CMK (cell line): ENCODE measurements at regions not wholly inside any gene's neighbourhood (a gene's known extent, or its start where the extent isn't known, plus 50 kb on each side); places are given as distances from the start of the nearest gene placed in this dataset.

Experiments used
- DNase-seq: peaks from one replicate; pipeline ENCODE4 v3.0.0-alpha.2; 2010; ENCODE audit warnings: low read depth

GRCh38 chr11:119793335-119793984 lies 64.5 kb upstream of the NECTIN1 start:
- no peak for DNase-seq

GRCh38 chr11:119791701-119792151 lies 62.7 kb upstream of the NECTIN1 start:
- no peak for DNase-seq

- DNase-seq = no peak
Observed at GRCh38 chr11:119791047-119791446, 62.0 kb upstream of the NECTIN1 start.

GRCh38 chr11:119790476-119790875 lies 61.5 kb upstream of the NECTIN1 start:
- no peak for DNase-seq

- DNase-seq = no peak
Observed at GRCh38 chr11:119789766-119790407, 60.9 kb upstream of the NECTIN1 start.

GRCh38 chr11:119788911-119789560 lies 60.0 kb upstream of the NECTIN1 start:
- no peak for DNase-seq

- no peak for DNase-seq
Observed at GRCh38 chr11:119788096-119788883, 59.3 kb upstream of the NECTIN1 start.

GRCh38 chr11:119787074-119787461 lies 58.1 kb upstream of the NECTIN1 start:
- DNase-seq = no peak

GRCh38 chr11:119786431-119787073 lies 57.6 kb upstream of the NECTIN1 start:
- no peak for DNase-seq

- no peak for DNase-seq
Observed at GRCh38 chr11:119785131-119785530, 56.1 kb upstream of the NECTIN1 start.

- no peak for DNase-seq
Observed at GRCh38 chr11:119784421-119784820, 55.4 kb upstream of the NECTIN1 start.

GRCh38 chr11:119783466-119784400 lies 54.7 kb upstream of the NECTIN1 start:
- DNase-seq = no peak

- DNase-seq = no peak
Observed at GRCh38 chr11:119782739-119783072, 53.7 kb upstream of the NECTIN1 start.

- no peak for DNase-seq
Observed at GRCh38 chr11:119782006-119782738, 53.2 kb upstream of the NECTIN1 start.

GRCh38 chr11:119780222-119780953 lies 51.4 kb upstream of the NECTIN1 start:
- no peak for DNase-seq

GRCh38 chr11:119779195-119780071 lies 50.4 kb upstream of the NECTIN1 start:
- DNase-seq = no peak
